ENCODE measurements at regions not wholly inside any gene's neighbourhood (a gene's known extent, or its start where the extent isn't known, plus 50 kb on each side); places are given as distances from the start of the nearest gene placed in this dataset.

- DNase-seq, result no peak
- H3K4me3 Mint-ChIP-seq (ENCODE audit: unreplicated experiment), result no peak overlapping the region
- no peaks in the 10 kb centered on the region for H3K4me1 Mint-ChIP-seq (ENCODE audit: low read depth, unreplicated experiment)
- H3K36me3 Mint-ChIP-seq (ENCODE audit: unreplicated experiment), result no peaks in the 10 kb centered on the region
- no peaks in the 10 kb centered on the region for H3K9me3 Mint-ChIP-seq (ENCODE audit: unreplicated experiment)
- no peak overlapping the region for H3K27ac Mint-ChIP-seq (ENCODE audit: unreplicated experiment)
- H3K27me3 Mint-ChIP-seq (ENCODE audit: unreplicated experiment), result peaks cover 1% of the 10 kb centered on the region
- TF ChIP-seq, protein P1, sequence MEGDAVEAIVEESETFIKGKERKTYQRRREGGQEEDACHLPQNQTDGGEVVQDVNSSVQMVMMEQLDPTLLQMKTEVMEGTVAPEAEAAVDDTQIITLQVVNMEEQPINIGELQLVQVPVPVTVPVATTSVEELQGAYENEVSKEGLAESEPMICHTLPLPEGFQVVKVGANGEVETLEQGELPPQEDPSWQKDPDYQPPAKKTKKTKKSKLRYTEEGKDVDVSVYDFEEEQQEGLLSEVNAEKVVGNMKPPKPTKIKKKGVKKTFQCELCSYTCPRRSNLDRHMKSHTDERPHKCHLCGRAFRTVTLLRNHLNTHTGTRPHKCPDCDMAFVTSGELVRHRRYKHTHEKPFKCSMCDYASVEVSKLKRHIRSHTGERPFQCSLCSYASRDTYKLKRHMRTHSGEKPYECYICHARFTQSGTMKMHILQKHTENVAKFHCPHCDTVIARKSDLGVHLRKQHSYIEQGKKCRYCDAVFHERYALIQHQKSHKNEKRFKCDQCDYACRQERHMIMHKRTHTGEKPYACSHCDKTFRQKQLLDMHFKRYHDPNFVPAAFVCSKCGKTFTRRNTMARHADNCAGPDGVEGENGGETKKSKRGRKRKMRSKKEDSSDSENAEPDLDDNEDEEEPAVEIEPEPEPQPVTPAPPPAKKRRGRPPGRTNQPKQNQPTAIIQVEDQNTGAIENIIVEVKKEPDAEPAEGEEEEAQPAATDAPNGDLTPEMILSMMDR (IDR thresholded peaks at IDR 0.05; ENCODE audit: partially characterized antibody, unreplicated experiment), result no peak
These were observed 71.4 kb upstream of the PRKD1 start for GRCh38 chr14:29999013-29999539.

GRCh38 chr14:30002859-30003258 lies 75.2 kb upstream of the PRKD1 start:
- no peak for DNase-seq

GRCh38 chr14:30005114-30005808 lies 77.6 kb upstream of the PRKD1 start:
- H3K4me1 Mint-ChIP-seq (ENCODE audit: low read depth, unreplicated experiment), result no peaks in the 10 kb centered on the region
- no peak for DNase-seq
- TF ChIP-seq, protein P1 (IDR thresholded peaks at IDR 0.05; ENCODE audit: partially characterized antibody, unreplicated experiment), result peak; percentile 57

More at GRCh38 chr14:30002859-30003258, 75.2 kb upstream of the PRKD1 start:
- H3K36me3 Mint-ChIP-seq (ENCODE audit: unreplicated experiment), result no peaks in the 10 kb centered on the region
- H3K4me1 Mint-ChIP-seq (ENCODE audit: low read depth, unreplicated experiment), result no peaks in the 10 kb centered on the region
- no peaks in the 10 kb centered on the region for H3K9me3 Mint-ChIP-seq (ENCODE audit: unreplicated experiment)
- H3K27me3 Mint-ChIP-seq (ENCODE audit: unreplicated experiment), result peaks cover 1% of the 10 kb centered on the region
- H3K4me3 Mint-ChIP-seq (ENCODE audit: unreplicated experiment), result no peak overlapping the region
- no peak overlapping the region for H3K27ac Mint-ChIP-seq (ENCODE audit: unreplicated experiment)
- TF ChIP-seq, protein P1 (IDR thresholded peaks at IDR 0.05; ENCODE audit: partially characterized antibody, unreplicated experiment), result no peak

GRCh38 chr14:30006695-30007094 lies 79.0 kb upstream of the PRKD1 start:
- H3K27ac Mint-ChIP-seq (ENCODE audit: unreplicated experiment), result no peak overlapping the region
- H3K4me1 Mint-ChIP-seq (ENCODE audit: low read depth, unreplicated experiment), result no peaks in the 10 kb centered on the region
- no peaks in the 10 kb centered on the region for H3K27me3 Mint-ChIP-seq (ENCODE audit: unreplicated experiment)
- H3K9me3 Mint-ChIP-seq (ENCODE audit: unreplicated experiment), result no peaks in the 10 kb centered on the region
- H3K4me3 Mint-ChIP-seq (ENCODE audit: unreplicated experiment), result no peak overlapping the region
- TF ChIP-seq, protein P1 (IDR thresholded peaks at IDR 0.05; ENCODE audit: partially characterized antibody, unreplicated experiment), result no peak
- no peak for DNase-seq
- no peaks in the 10 kb centered on the region for H3K36me3 Mint-ChIP-seq (ENCODE audit: unreplicated experiment)

More at GRCh38 chr14:30005114-30005808, 77.6 kb upstream of the PRKD1 start:
- Mint-ChIP-seq H3K9me3 (ENCODE audit: unreplicated experiment) (no peaks in the 10 kb centered on the region), H3K36me3 (ENCODE audit: unreplicated experiment) (no peaks in the 10 kb centered on the region), H3K27me3 (ENCODE audit: unreplicated experiment) (no peaks in the 10 kb centered on the region), H3K27ac (ENCODE audit: unreplicated experiment) (no peak overlapping the region), H3K4me3 (ENCODE audit: unreplicated experiment) (no peak overlapping the region)

- Mint-ChIP-seq H3K4me3 (ENCODE audit: unreplicated experiment) (no peak overlapping the region), H3K27me3 (ENCODE audit: unreplicated experiment) (no peaks in the 10 kb centered on the region), H3K9me3 (ENCODE audit: unreplicated experiment) (peaks cover 4% of the 10 kb centered on the region), H3K4me1 (ENCODE audit: low read depth, unreplicated experiment) (no peaks in the 10 kb centered on the region), H3K27ac (ENCODE audit: unreplicated experiment) (no peak overlapping the region), H3K36me3 (ENCODE audit: unreplicated experiment) (no peaks in the 10 kb centered on the region)
- TF ChIP-seq, protein P1 (IDR thresholded peaks at IDR 0.05; ENCODE audit: partially characterized antibody, unreplicated experiment), result no peak
- no peak for DNase-seq
These were observed 87.8 kb upstream of the PRKD1 start for GRCh38 chr14:30015489-30015888.

Data from glutamatergic neuron (in vitro differentiated cells).